Brain microvascular endothelial cell (primary cell): ENCODE measurements at regions not wholly inside any gene's neighbourhood (a gene's known extent, or its start where the extent isn't known, plus 50 kb on each side); places are given as distances from the start of the nearest gene placed in this dataset.
"Not testable (repeated sequence)": the region's sequence is repeated elsewhere in the genome, so short reads cannot be mapped to it uniquely, and the experiment has no call there.

ENCODE experiments used
- DNase-seq: peaks from one replicate; pipeline ENCODE4 v3.0.0-alpha.2; 2020
- H3K27ac ChIP-seq: fragments of 250-450 bp; sonication (Bioruptor Pico); 2 replicates; pipeline ENCODE4 v1.5.1; 2020; ENCODE audit warnings: mild to moderate bottlenecking, moderate library complexity
- H3K27me3 ChIP-seq: fragments of 250-450 bp; sonication (Bioruptor Pico); replicated peaks from 2 replicates; pipeline ENCODE4 v1.5.1; 2020; ENCODE audit warnings: mild to moderate bottlenecking
- H3K36me3 ChIP-seq: fragments of 250-450 bp; sonication (Bioruptor Pico); replicated peaks from 2 replicates; pipeline ENCODE4 v1.5.1; 2020; ENCODE audit warnings: mild to moderate bottlenecking
- H3K4me3 ChIP-seq: 2 replicates; pipeline ENCODE4 v1.5.1; 2011; ENCODE audit warnings: low read depth, mild to moderate bottlenecking, control low read depth, low read length, moderate library complexity
- CTCF ChIP-seq: IDR thresholded peaks from 2 replicates; pipeline ENCODE4 v1.5.1; 2011; ENCODE audit warnings: low read depth, mild to moderate bottlenecking, moderate library complexity, low read length, control low read depth, inconsistent platforms; ENCODE audit errors: missing control alignments
- in situ Hi-C: cut with HindIII; loops from 2 replicates; pipeline ENCODE4 v1.10.0; 2017; ENCODE audit warnings: low sequenced_read_pairs, low pct_ligation_motif_present

GRCh38 chr17:71636644-71637043 is 484.2 kb upstream of the SOX9 start:
- in situ Hi-C loops, result no loop called here
- H3K36me3 ChIP-seq, result no peaks in the 10 kb centered on the region
- no peak overlapping the region for H3K4me3 ChIP-seq
- DNase-seq, result no peak
- no peak for TF ChIP-seq CTCF
- H3K27ac ChIP-seq, result no peak overlapping the region
- H3K27me3 ChIP-seq, result no peaks in the 10 kb centered on the region

GRCh38 chr17:71638668-71639067 is 482.2 kb upstream of the SOX9 start:
- Histone ChIP-seq H3K27me3 (no peaks in the 10 kb centered on the region), H3K27ac (no peak overlapping the region), H3K36me3 (no peaks in the 10 kb centered on the region), H3K4me3 (no peak overlapping the region)
- in situ Hi-C loops, result no loop called here
- no peak for TF ChIP-seq CTCF
- no peak for DNase-seq

- Histone ChIP-seq H3K27ac (no peak overlapping the region), H3K36me3 (no peaks in the 10 kb centered on the region), H3K27me3 (no peaks in the 10 kb centered on the region), H3K4me3 (no peak overlapping the region)
- TF ChIP-seq CTCF, result no peak
- DNase-seq, result no peak
- in situ Hi-C loops, result no loop called here
Measured at GRCh38 chr17:71639865-71640264, 481.0 kb upstream of the SOX9 start.

- H3K27ac ChIP-seq, H3K36me3 ChIP-seq, H3K4me3 ChIP-seq, H3K27me3 ChIP-seq, in situ Hi-C loops: not testable (repeated sequence)
- peak; percentile 22 for DNase-seq
Measured at GRCh38 chr17:71646890-71647289, 473.9 kb upstream of the SOX9 start.

GRCh38 chr17:71648342-71648741 is 472.5 kb upstream of the SOX9 start:
- H3K27me3 ChIP-seq, H3K27ac ChIP-seq, in situ Hi-C loops, H3K36me3 ChIP-seq, DNase-seq, H3K4me3 ChIP-seq: not testable (repeated sequence)

- in situ Hi-C loops, result no loop called here
- no peak for TF ChIP-seq CTCF
- Histone ChIP-seq H3K27ac (no peak overlapping the region), H3K27me3 (no peaks in the 10 kb centered on the region), H3K36me3 (no peaks in the 10 kb centered on the region), H3K4me3 (no peak overlapping the region)
- DNase-seq, result no peak
Measured at GRCh38 chr17:71649941-71650350, 470.9 kb upstream of the SOX9 start.

- Histone ChIP-seq H3K27ac (no peak overlapping the region), H3K4me3 (no peak overlapping the region), H3K27me3 (no peaks in the 10 kb centered on the region), H3K36me3 (no peaks in the 10 kb centered on the region)
- no peak for DNase-seq
- in situ Hi-C loops, result no loop called here
- no peak for TF ChIP-seq CTCF
Measured at GRCh38 chr17:71655542-71655941, 465.3 kb upstream of the SOX9 start.
